Stimulated activated CD8-positive, alpha-beta memory T cell treated with anti-CD3 and anti-CD28 coated beads, Interleukin-15, amount 100 ng/mL, for 1 hour (primary cell): ENCODE measurements at regions not wholly inside any gene's neighbourhood (a gene's known extent, or its start where the extent isn't known, plus 50 kb on each side); places are given as distances from the start of the nearest gene placed in this dataset.

Experiments used
- DNase-seq: peaks from one replicate; pipeline ENCODE4 v3.0.0-alpha.2; 2020; ENCODE audit warnings: low read depth

- DNase-seq: no peak
Measured at GRCh38 chr2:144333143-144333555, 186.8 kb downstream of the ZEB2 start.

DNA sequence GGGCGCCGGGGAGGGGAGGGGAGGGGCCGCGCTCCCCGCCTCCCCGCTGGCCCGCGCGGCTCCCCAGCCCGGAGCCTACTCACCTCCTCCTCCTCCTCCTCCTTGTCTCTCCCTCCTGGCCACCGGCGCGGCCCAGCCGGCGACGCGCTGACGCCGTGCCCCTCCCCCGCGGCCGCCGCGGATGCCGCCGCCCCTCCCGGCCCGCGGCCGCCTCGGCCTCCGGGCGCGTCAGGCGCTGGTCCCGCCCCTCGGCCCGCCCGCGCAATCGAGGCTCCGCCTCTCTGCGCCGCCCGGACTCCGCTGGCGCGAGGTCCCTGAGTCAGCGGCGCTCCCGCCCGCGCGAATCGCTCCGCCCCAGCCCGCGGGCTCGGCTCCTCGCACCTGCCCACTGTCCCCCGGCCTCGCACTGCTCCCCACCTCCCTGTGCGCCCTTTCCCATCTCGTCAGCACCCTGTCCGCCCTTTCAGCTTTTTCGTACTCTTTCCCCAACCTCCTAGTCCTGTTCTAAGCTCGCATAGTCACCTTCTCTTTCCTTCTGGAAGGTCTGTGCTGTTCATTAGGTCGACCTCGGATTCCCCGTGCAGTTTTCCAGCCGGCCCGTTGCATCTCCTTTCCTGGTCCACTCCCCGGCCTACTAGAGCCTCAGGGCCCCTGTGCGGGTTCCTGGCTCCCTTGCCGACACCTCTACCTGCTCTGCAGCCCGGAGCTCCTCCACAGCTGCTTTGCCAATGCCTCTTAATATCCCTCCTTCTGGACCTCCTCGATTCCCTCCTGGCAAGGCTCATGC is 187.4 kb downstream of the ZEB2 start:
- DNase-seq: peak; percentile 65

- DNase-seq: peak; percentile 40
Measured at GRCh38 chr2:144331674-144332355, 188.1 kb downstream of the ZEB2 start.

GRCh38 chr2:144330951-144331673 is 188.8 kb downstream of the ZEB2 start:
- no peak for DNase-seq

DNA sequence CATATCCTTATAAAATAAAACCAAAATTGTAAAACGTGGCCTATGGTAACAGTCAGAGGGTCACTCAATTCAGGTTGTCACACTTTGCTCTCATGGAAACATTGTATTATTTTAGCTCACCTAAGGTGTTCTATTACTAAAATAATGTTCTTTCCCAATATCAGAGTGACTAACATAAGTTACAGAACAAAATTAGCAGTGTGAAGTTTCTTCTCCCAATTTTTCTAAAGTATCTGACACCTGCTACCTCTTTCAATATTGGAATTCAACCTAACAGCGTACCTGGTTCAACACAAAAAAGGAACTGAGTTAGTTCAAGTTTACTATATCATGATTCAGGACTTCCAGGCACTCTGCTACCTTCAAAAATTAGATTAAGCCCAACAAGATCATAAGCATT is 190.4 kb downstream of the ZEB2 start:
- no peak for DNase-seq

DNA sequence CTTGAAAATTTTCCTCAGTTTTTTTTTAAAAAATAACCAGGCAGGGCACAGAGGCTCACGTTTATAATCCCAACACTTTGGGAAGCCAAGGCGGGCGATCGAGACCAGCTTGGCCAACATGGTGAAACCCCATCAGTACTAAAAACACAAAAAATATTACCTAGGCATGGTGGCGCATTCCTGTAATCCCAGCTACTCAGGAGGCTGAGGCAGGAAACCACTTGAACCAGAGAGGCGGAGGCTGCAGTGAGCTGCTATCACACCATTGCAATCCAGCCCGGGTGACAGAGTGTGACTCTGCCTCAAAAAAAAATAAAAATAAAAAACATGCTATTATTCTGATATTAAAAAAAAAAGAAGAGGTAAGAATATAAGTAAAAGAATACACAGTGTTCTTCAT is 191.0 kb downstream of the ZEB2 start:
- no peak for DNase-seq

DNA sequence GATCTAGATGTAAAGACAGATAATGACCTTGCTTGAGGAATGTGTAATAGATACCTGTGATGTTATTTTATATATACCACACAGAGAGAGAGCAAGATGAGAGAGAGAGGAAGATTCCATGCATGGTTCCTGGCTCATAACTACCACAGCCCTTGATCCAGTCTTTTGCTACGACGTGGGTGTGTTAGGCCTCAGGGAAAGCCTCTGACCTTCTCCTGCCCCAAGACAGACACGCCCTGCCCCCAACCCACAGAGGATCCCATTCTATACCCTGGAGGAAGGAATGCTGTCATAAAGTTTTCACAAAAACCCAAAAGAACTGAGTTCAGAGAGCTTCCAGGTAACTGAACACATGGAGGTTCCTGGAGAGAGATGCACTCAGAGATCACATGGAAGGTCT is 193.1 kb downstream of the ZEB2 start:
- no peak for DNase-seq

GRCh38 chr2:144325086-144325485 is 194.8 kb downstream of the ZEB2 start:
- no peak for DNase-seq

GRCh38 chr2:144324446-144325045 is 195.4 kb downstream of the ZEB2 start:
- no peak for DNase-seq

- DNase-seq: no peak
Measured at GRCh38 chr2:144323946-144324345, 196.0 kb downstream of the ZEB2 start.

DNA sequence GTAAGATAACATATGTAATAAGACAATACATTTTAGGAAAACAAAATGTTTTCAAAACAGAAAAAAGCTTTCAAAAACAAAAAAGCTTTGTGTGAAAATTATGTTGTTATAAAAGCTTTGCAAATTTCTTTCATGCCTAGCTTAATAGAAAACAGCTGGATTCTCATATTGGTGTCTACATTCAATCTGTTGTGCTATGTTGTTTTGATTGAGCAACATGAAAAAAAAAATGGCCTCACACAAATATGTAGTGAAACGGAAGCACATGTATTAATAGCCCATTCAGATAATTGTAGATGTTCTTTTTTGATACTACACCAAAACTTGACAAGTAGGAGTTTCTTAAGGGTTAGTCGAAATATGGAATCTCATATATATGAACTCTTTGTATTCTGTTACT is 197.5 kb downstream of the ZEB2 start:
- DNase-seq: no peak

DNA sequence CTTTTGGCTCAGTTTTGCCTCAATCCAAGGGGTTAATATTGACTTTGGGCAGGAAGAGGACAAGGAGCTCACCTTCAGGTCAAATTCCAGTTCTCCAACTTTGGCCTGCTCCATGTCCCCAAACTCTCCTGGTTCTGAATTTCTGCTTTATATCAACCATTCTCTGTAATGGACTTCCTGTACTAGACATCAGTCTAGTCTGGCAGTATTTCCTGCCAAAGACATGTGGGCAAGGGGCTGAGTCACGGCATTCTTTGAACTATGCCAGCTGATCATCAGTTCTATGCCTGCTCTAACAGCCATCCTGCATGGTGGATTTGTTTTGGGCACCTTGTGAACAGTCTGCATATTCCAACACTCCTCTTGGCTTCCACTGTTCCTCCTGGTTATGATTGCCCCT is 199.4 kb downstream of the ZEB2 start:
- DNase-seq: peak; percentile 46

DNA sequence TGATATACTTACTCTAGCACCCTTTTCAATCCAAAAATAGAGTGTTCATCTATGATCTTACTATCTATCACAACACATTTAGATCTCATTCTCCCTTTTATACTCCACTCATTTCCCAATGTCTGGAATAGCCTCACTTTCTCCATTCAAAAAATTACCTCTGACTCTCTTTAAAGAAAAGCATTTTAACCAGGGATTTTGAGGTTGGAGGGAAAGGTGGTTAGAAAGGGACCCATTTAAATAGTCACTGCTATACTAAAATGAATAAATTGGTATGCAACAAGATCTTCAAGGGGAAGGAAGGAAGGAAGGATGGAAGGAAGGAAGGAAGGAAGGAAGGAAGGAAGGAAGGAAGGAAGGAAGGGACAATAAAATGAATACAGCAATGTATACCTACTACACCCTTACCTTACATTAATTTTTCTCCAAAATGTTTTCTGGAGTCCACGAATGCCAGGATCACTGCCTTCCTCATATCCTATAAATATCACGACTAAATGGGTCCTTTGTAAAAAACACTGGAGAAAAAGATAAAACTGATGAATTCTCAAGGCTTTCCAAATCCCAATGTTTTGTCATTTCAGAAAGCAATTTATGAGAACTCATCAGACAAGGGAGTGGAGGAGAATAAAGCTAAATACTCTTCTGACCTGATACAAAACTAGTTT is 202.7 kb downstream of the ZEB2 start:
- no peak for DNase-seq

GRCh38 chr2:144310889-144311608 is 208.9 kb downstream of the ZEB2 start:
- DNase-seq: no peak

GRCh38 chr2:144310484-144310883 is 209.4 kb downstream of the ZEB2 start:
- DNase-seq: no peak

- DNase-seq: no peak
Measured at GRCh38 chr2:144307711-144308110, 212.2 kb downstream of the ZEB2 start.

DNA sequence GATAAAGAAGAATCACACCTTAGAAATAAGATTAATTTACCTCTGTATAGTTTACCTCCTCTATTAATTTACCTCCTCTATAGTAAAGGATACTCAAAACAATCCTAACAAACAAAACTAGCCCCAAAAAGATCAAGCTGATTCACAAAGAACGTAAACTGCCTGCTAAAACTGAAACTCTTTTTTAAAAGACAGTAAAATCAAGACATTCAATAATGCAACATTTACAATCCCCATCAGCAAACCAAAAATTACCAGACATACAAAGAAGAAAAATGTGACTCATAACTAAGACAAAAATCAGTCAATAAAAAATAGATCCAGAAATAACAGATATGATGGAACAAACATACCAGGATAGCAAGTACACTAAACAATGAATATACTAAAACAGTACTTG is 215.7 kb downstream of the ZEB2 start:
- no peak for DNase-seq

DNA sequence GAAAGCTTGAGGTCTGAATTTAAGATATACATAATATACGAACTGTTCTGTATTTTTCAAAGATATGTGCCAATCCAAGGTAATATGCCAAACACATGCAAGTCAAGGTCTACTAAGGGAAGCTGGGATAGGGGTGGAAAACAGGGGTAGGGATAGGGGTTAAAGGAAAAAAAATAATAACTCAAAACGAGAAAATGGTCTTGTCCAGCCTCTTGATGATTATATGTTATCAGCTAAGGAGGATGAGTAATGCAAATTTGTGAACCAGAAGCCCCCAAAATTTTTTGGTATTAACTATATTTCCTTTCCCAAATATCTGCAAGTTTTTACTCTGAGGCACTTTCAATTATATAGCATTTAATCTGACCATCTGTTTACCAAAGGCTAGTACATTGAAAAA is 219.3 kb downstream of the ZEB2 start:
- no peak for DNase-seq

DNA sequence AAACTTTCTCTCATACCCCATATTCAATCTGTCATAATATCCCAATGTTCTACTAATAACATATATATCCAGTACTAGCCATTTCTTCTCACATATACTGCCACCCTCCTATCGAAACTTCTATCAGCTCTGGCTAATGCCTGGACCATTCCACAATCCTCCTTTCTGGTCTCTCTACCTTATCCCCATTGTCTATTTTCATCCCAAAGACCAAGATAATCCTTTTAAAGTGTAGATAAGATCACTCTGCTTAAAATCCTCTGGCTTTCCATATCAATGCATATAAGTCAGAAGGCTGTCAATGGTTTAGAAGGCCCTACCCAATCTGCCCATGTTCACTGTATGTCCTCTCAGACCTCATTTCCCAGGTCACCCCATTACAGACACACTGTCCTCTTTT is 229.6 kb downstream of the ZEB2 start:
- DNase-seq: no peak

DNA sequence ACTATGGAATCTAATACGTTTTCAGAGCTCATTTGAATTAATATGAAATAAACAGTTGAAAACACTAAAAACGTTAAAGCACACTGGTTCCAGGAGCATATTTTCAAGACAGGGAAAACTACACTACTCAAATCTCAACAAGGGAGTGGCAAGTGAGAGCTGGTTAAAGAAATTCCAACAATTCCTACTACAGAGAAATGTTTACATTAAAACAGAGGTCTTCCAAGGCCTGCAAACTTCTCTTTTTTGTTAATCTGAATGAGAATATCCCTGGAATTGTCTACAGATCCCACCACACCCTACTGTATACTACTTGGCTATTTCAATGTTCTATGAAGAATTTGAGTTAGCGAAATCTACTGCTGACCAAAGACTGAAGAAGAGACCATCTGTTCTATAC is 231.5 kb downstream of the ZEB2 start:
- DNase-seq: no peak

- no peak for DNase-seq
Measured at GRCh38 chr2:144285324-144285723, 234.6 kb downstream of the ZEB2 start.
